Medulla oblongata (tissue), 1 donor: ENCODE measurements at regions not wholly inside any gene's neighbourhood (a gene's known extent, or its start where the extent isn't known, plus 50 kb on each side); places are given as distances from the start of the nearest gene placed in this dataset.
A peak's percentile ranks its signal among the peaks of the same experiment; 100 is the strongest.
"Not testable (repeated sequence)": the region's sequence is repeated elsewhere in the genome, so short reads cannot be mapped to it uniquely, and the experiment has no call there.

Experiments used
- DNase-seq: peaks from one replicate; pipeline ENCODE4 v3.0.0-alpha.2; 2015; ENCODE audit errors: extremely low spot score

DNA sequence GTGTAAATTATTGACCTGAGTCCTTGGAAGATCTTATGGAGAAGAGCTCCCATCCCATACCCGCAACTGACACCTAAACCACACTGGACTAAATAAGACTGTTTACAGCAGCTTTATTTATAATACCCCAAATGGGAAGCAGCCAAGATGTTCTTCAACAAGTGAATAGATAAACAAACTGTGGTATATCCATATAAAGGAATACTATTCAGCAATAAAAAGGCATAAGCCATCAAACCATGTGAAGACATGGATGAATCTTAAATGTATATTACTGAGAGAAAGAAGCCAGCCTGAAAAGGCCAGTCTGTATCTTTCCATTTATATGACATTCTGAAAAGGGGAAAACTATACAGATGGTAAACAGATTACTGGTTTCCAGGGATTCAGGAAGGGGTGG, 212.7 kb downstream of the TPBG start:
- no peak for DNase-seq

DNA sequence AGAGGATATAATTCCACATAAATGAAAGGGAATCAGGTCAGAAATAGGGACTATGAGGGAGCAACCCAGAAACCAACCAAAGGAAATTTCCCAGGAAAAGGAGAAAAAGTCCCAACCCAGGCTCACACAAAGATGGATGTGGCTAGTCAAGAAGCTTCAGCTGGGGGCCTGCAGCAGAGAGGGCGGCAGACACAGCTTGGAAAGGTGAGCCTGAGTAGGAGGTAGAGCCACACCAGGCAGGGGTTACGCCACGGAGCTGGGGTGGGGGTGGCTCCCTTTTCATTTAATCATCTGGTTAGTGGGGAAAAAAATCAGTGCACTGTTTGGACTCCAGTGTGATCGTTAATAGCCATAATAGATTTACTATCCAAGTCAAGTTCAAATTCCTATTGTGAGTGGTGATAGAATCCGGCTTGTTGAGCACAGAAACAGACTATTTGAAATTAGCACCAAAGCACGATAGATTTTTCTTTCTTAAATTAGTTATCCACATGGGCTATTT, 220.6 kb downstream of the TPBG start:
- no peak for DNase-seq

DNA sequence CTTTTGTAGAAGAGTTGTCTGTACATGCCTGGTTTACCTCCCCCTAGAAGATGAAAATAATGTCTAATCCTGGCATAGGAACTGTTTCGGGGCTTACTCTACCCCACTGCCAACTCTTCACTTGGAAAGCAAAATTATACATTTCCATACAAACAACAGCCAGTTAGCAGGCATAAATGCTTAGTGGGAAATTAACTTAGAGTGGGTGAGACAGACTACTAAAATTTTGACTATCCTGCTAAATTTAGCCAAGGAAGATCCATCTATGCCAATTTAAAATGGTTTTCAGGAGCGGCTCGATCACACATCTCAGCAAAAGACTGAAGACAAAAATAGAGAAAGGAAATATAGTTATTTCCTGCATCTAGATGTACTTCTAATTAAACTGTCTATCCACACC, 221.2 kb downstream of the TPBG start:
- DNase-seq = no peak

DNA sequence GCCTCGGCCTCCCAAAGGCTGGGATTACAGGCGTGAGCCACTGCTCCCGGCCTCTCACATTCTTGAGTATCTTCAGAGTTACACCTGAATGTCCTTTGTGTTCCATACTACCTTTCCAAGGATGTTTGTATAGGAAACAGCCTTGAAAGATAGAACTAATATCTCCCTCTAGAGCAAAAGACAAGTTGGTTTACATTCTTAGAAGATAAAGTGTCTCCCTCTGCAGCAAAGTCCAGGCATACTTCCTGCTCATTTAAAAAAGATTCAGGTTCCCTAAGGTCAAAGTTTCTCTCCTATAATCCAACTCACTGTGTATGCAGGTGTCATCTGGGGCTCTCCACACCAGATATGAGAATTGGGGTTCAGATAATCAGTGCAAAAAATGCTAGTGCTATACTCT, 224.4 kb downstream of the TPBG start:
- DNase-seq = no peak

DNA sequence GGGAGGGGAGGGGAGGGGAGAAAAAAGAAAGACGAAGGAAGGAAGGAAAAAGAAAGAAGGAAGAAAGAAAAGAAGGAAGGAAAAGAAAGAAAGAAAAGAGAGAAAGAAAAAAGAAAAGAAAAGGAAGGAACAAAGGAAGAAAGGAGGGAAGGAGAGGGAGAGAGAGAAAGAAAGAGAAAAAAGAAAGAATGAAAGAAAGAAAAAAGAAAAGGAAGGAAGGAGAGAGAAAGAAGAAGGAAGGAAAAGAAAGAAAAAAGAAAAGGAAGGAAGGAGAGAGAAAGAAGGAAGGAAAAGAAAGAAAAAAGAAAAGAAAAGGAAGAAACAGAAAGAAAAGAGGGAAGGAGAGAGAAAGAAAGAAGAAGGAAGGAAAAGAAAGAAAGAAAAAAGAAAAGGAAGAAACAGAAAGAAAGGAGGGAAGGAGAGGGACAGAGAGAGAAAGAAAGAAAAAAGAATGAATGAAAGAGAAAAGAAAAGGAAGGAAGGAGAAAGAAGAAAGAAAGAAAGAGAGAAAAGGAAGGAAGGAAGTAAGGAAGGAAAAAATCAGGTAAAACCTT, 225.3 kb downstream of the TPBG start:
- no peak for DNase-seq

DNA sequence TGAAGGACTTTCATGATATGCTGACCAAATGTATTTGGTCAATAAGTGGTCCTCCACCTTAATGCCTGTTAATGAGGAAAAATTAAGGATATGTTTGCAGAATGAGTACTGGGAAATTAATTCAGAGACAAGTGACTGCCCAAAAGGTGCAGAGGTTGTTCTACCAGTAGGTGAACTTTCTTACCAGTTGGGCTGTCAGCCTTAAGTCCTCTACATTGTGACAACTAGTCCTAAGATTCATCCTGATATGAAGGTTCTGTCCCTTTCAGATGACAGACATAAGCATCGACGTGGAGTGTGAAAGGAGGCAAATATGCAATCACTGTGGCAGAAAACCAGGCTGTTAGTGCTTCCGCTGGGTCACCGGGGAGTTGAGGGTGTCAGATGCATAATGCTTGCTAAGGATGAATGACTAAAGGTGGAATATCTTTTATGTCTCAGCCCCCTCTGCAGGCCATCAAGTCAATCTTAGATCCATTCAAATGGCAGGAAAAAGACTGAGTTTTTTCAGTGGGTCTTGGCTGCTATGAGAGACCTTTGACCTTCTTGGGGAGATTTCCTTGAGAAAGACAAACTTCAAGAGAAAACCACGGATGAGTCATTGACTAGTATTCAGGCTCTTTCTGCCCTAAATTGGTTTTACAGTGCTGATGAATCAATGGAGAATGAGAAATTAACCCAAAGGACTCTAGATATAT, 226.0 kb downstream of the TPBG start:
- DNase-seq = peak; percentile 50

DNA sequence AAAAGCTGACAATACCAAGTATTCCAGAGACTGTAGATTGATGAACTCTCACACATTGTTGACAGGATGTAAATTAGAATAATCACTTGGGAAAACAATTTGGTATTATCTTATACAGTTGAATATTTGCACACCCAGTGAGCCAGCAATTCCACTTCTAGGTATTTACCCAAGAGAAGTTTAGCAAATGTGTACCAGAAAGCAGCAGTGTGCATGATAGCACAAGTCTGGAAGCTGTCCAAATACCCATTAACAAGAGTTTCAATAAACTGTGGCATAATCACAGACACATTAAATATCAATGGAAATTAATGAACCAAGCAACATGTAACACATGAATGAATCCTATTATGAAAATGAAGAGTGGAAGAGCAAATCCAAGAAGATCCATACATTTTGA, 233.6 kb downstream of the TPBG start:
- no peak for DNase-seq

DNA sequence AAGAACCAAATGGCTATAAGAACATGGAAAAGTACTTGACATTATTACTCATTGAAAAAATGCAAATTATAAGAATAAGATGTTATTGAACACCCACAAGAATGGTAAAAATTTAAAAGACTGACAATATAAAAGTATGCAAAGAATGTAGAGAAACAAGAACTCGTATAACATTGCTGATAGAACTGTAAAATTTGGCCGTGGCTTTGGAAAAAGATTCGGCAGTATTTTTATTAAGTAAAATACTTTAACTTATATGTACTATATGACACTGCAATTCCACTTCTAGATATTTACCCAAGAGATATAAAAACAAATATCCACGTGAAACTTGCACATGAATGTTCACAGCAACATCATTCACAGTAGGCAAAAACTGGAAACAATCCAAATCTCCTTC, 239.2 kb downstream of the TPBG start:
- DNase-seq = no peak

DNA sequence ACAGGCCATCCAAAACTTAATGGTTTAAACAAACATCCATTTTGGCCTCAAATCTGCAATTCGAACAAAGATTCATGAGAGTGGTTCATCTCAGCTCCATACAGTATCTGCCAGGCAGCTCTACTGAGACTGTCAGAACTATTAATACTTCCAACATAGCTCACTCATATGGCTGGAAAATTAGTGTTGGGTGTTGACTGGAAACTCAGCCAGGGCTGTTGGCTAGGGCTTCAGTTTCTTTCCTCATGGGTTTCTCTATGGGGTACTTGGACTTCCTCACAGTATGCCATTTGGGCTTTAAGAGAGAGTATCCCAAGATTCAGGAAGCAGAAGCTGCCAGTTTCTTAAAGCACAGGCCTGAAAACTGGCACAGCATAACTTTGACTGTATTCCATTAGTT, 240.3 kb downstream of the TPBG start:
- DNase-seq = no peak

DNA sequence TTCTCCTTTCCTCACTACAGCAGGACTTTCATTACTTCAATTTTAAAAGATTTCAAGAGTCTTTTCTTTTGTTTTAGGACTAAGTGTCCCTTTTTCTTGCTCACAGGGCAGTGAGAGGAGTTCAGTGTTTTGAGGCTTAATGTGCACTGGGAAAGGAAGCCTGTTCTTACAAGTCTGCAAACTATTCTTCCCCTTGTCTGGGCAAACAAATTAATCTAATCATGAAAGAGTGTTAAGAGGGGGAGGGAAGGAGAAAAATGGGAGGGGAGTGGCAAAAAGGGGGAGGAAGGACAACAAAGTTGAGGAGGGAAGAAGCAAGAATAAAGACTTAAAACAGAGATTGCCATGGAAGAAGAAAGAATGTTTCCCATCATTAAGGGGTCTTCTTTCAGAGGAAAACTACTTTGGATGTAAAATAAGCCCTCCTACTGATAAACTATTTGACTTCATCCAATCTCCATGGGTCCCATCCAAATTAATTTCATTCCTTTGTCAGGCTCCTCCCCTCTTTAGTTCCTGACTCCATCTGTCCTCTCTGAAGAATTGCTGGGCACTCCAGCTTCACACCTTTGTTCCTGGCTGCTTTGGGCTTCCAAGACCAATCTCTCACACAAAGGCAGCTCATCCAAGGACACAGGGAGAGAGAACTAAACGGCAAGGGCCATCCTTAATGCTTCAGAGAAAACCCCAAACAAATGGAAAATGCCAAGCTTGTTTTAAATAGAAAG, 244.5 kb downstream of the TPBG start:
- no peak for DNase-seq

DNA sequence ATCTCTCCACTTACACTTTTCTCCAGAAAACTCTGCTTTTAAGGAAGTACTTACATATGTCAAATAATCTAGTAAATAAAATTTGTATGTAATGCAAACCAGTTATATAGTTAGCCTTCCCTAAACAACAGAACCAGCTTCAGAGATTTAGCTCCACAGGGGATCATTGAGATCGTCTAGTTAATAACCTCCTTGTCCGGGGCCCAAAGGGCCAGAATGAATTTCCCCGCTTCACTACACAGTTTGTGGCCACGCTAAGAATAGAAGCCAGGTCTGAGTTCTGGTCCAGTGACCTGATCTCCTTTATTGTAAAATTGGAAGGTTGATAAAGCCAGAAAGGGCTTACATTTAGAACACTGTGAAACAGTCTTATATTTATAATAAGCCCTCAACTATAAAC, 245.2 kb downstream of the TPBG start:
- no peak for DNase-seq

DNA sequence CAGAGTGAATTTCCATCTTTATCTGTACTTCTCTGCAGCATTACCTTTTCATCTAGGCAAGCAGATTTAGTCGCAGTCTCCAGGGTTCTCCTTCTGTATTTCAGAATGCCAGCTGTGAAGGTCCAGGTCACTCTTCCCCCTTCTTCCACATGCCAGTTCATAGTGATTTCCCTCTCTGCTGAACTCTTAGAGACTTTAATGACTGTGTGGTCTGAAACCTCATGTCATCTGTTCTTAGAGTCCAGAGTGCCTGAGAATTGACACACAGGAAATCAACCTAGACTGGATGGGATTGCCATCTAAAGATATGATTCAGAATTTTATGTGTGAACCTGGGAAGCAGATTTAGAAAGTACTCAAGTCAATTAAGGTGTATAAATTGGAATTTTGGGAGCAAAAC, 248.1 kb downstream of the TPBG start:
- DNase-seq = no peak

DNA sequence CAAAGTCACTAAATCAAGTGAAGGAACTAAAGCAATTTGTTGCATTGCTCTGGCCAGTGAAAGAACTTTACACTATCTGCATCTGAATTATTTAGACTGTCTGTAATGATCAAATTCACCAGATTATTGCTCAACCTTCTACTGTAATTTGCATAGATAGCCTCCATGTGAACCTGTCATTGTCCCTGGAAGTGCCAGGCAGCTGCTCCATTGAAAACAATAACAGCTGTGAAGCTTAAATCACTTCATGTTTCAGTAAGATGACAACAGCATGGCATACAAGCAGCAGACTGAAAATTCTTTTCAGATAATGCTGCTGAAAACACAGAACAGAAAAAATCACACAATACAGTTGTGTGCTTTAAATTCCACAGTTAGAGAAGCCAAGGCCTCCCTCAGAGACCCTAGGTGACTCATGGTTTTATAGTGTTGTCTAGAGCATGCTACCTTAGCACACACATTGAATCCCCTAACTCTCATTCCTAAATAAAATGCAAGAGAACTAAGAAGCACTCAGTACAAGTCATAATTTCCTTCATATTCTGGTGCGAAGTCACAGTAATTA, 248.9 kb downstream of the TPBG start:
- no peak for DNase-seq

DNA sequence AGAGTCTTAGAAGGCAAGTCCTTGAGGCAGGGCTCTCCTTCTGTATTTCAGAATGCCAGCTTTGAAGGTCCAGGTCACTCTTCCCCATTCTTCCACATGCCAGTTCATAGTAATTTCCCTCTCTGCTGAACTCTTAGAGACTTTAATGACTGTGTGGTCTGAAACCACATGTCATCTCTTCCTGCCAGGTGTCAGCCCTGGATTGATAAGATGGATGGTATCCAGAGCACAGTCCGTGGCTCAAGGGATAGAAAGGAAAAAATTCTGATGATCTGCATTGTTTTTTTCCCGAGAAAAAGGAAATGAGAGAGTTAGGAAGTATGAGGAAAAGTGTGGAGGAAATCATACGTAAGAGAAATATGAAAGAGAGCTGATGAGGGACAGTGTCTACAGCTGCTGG, 250.9 kb downstream of the TPBG start:
- DNase-seq = no peak

DNA sequence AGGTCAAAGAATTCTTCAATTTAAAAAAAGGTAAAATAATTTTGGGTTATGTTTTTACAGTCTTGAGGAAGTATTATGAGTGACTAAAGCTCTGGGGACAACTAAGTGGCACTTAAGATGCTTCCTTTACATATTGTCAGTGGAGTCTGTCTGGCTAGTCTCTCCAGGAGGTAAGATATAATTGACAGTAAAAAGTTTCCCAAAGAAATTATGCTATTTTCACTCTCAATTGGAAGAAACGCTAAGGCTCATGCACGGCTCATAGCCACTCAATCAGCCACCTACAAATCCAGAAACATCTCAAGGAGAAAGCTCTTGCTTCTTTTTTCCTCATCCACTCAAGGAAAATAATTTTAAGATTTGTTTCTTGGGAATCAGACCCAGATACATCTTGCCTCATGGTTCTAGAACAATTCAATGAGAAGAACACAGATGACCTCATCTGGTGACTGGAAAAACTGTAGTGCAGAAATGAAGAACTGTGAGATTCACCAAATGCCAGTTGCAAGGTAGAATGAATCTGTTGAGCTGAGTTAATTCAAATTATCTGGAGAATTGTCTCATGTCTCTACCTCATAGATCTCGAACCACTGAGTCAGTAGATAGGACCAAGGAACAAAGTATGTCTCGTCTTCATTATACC, 252.9 kb downstream of the TPBG start:
- DNase-seq = peak; percentile 51

DNA sequence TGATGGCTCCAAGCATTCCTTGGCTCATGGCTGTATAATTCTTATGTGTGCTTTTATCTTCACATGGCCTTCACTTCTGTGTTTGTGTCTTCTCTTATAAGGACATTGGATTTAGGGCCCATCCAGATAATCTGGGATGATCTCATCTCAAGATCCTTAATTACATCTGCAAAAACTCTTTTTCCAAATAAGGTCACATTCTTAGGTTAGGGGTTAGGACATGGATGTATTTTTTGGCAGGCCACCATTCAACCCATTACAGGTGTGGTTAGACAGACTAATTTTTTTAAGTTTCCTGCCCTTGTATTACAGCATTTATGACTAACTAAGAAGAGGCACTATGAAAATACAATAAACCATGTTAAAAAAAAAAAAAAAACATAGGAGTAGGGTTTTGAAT, 254.0 kb downstream of the TPBG start:
- no peak for DNase-seq

DNA sequence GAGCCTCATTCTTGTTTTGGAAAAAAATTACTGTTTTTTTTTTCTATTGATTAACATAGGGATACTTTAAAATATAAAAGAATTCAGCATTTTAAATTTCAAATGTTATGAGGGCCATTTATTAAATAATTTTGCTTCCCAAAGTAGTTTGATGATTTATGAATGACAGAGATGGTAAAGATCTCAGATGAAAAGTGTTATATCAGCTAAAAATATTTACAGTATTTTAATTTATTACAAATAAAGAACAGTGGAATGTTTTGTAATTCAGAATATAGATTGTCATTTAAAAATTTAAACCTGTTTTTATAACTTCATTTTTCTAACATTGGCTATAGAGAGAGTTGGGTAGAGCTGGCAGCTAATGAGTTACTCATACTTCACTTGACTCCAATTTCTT, 256.0 kb downstream of the TPBG start:
- DNase-seq = no peak

DNA sequence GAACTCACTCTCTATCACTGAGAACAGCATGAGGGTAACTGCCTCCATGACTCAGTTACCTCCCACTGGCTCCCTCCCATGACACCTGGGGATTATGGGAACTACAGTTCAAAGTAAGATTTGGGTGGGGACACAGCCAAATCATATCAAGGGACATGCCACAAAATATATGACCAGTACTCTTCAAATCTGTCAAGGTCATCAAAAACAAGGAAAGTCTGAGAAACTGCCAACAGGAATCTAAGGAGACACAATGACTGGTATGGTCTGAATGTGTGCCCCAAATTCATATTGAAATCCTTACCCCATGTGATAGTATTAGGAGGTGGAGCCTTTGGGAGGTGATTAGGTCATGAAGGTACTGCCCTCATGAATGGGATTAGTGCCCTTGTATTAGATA, 258.8 kb downstream of the TPBG start:
- no peak for DNase-seq

DNA sequence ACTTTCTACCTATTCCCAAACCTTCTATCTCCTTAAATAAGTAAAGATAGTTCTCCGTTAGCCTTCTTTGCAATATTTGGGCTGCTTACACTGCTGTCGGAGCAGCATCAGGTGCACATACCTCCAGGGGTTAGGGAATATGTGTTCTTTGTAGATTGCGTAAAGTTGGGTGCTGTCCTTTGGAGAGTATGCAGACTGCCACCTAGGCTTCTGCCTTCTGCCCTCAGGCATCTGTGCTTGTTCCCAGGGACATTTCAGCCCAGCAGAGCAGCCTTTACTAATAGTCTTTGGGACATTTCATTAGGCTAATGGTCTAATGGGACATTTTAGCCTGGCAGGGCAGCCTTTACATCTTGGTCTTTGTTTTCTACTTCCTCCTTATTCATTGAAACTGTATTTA, 260.6 kb downstream of the TPBG start:
- no peak for DNase-seq

DNA sequence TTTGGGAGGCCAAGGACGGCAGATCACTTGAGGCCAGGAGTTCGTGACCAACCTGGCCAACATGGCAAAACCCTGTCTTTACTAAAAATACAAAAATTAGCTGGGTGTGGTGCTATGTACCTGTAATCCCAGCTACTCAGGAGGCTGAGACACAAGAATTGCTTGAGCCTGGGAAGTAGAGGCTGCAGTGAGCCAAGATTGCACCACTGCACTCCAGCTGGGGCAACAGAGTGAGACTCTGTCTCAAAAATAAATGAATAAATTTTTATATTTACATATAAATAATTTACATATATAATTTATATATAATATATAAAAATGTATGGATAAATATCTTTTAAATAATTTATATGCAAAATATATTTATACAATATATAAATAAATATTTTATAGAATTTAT, 263.3 kb downstream of the TPBG start:
- DNase-seq = not testable (repeated sequence)

DNA sequence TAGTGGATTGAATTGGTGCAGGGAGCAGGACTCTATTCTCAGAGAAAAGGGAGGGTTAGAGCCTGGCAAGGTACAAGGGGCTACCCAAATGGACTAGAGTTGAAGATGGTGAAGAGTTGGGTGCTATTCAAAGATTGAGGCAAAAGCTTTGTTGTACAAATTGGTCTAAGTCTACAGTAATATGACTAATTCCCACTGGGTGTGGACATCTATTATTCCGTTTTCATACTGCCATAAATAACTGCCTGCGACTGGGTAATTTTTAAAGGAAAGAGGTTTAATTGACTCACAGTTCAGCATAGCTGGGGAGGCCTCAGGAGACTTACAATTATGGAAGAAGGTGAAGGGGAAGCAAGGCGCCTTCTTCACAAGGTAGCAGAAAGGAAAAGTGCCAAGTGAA, 266.3 kb downstream of the TPBG start:
- no peak for DNase-seq

DNA sequence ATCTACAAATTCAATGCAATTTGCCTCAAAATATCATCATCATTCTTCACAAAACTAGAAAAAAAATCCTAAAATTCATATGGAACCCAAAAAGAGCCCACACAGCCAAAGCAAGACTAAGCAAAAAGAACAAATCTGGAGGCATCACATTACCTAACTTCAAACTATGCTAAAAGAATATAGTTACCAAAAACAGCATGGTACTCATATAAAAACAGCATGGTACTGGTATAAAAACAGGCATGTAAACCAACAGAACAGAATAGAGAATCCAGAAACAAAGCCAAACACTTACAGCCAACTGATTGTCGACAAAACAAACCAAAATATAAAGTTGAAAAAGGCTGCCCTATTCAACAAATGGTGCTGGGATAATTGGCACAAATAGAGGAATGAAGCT, 278.1 kb downstream of the TPBG start:
- DNase-seq = no peak
